ENCODE measurements at regions not wholly inside any gene's neighbourhood (a gene's known extent, or its start where the extent isn't known, plus 50 kb on each side); places are given as distances from the start of the nearest gene placed in this dataset.

- no peak for TF ChIP-seq POLR2A (IDR thresholded peaks at IDR 0.05)
- TF ChIP-seq CTCF (IDR thresholded peaks at IDR 0.05): no peak
- TF ChIP-seq POLR2AphosphoS5 (IDR thresholded peaks at IDR 0.05): no peak
- TF ChIP-seq EP300 (IDR thresholded peaks at IDR 0.05): no peak
Measured at GRCh38 chr4:158056689-158057245, 116.1 kb downstream of the GASK1B start.

All from sigmoid colon (tissue), 4 donors.